ENCODE measurements at regions not wholly inside any gene's neighbourhood (a gene's known extent, or its start where the extent isn't known, plus 50 kb on each side); places are given as distances from the start of the nearest gene placed in this dataset.
"Not testable (repeated sequence)": the region's sequence is repeated elsewhere in the genome, so short reads cannot be mapped to it uniquely, and the experiment has no call there.

- Histone ChIP-seq H3K4me1 (no peaks in the 10 kb centered on the region), H3K9me3 (no peaks in the 10 kb centered on the region), H3K27me3 (no peaks in the 10 kb centered on the region), H3K36me3 (no peaks in the 10 kb centered on the region), H3K4me3 (no peak overlapping the region), H3K27ac (no peak overlapping the region)
- TF ChIP-seq POLR2AphosphoS5 (IDR thresholded peaks at IDR 0.05) (no peak), CTCF (IDR thresholded peaks at IDR 0.05) (no peak), POLR2A (IDR thresholded peaks at IDR 0.05) (no peak)
- intact Hi-C loops (cut with DNase I; ENCODE audit: low total_unique reads), result no loop called here
- DNase-seq (ENCODE audit: low spot score in 2 of 2), result no peak
Observed at GRCh38 chr3:147701195-147701594, 292.0 kb downstream of the ZIC1 start.

- Histone ChIP-seq H3K27me3 (no peaks in the 10 kb centered on the region), H3K4me3 (no peak overlapping the region), H3K4me1 (no peaks in the 10 kb centered on the region), H3K36me3 (no peaks in the 10 kb centered on the region), H3K9me3 (no peaks in the 10 kb centered on the region), H3K27ac (no peak overlapping the region)
- DNase-seq (ENCODE audit: low spot score in 2 of 2), result no peak
- intact Hi-C loops (cut with DNase I; ENCODE audit: low total_unique reads), result no loop called here
- TF ChIP-seq POLR2A (IDR thresholded peaks at IDR 0.05) (no peak), CTCF (IDR thresholded peaks at IDR 0.05) (no peak), POLR2AphosphoS5 (IDR thresholded peaks at IDR 0.05) (no peak)
Observed at GRCh38 chr3:147702509-147702908, 293.3 kb downstream of the ZIC1 start.

- Histone ChIP-seq H3K9me3 (no peaks in the 10 kb centered on the region), H3K27ac (no peak overlapping the region), H3K4me3 (no peak overlapping the region), H3K4me1 (no peaks in the 10 kb centered on the region), H3K36me3 (no peaks in the 10 kb centered on the region), H3K27me3 (no peaks in the 10 kb centered on the region)
- intact Hi-C loops (cut with DNase I; ENCODE audit: low total_unique reads), result no loop called here
- TF ChIP-seq POLR2A (IDR thresholded peaks at IDR 0.05) (no peak), POLR2AphosphoS5 (IDR thresholded peaks at IDR 0.05) (no peak)
- DNase-seq (ENCODE audit: low spot score in 2 of 2), result no peak
Observed at GRCh38 chr3:147705651-147706051, 296.5 kb downstream of the ZIC1 start.

GRCh38 chr3:147710753-147711152 is 301.6 kb downstream of the ZIC1 start:
- DNase-seq (ENCODE audit: low spot score in 2 of 2); intact Hi-C loops (cut with DNase I; ENCODE audit: low total_unique reads); H3K4me1 ChIP-seq; H3K36me3 ChIP-seq; H3K9me3 ChIP-seq; H3K27ac ChIP-seq; H3K27me3 ChIP-seq; H3K4me3 ChIP-seq: not testable (repeated sequence)

GRCh38 chr3:147712357-147712756 is 303.2 kb downstream of the ZIC1 start:
- Histone ChIP-seq H3K27me3 (no peaks in the 10 kb centered on the region), H3K27ac (no peak overlapping the region), H3K4me3 (no peak overlapping the region), H3K9me3 (no peaks in the 10 kb centered on the region), H3K4me1 (no peaks in the 10 kb centered on the region), H3K36me3 (no peaks in the 10 kb centered on the region)
- intact Hi-C loops (cut with DNase I; ENCODE audit: low total_unique reads), result no loop called here
- no peak for DNase-seq (ENCODE audit: low spot score in 2 of 2)
- no peak for TF ChIP-seq POLR2A (IDR thresholded peaks at IDR 0.05)
- no peak for TF ChIP-seq CTCF (IDR thresholded peaks at IDR 0.05)
- no peak for TF ChIP-seq POLR2AphosphoS5 (IDR thresholded peaks at IDR 0.05)

GRCh38 chr3:147712758-147713157 is 303.6 kb downstream of the ZIC1 start:
- H3K36me3 ChIP-seq; H3K9me3 ChIP-seq; H3K27ac ChIP-seq; H3K27me3 ChIP-seq; H3K4me3 ChIP-seq; intact Hi-C loops (cut with DNase I; ENCODE audit: low total_unique reads); H3K4me1 ChIP-seq; DNase-seq (ENCODE audit: low spot score in 2 of 2): not testable (repeated sequence)

All from breast epithelium (tissue), 4 donors.